ENCODE measurements at regions not wholly inside any gene's neighbourhood (a gene's known extent, or its start where the extent isn't known, plus 50 kb on each side); places are given as distances from the start of the nearest gene placed in this dataset.
"Not testable (repeated sequence)": the region's sequence is repeated elsewhere in the genome, so short reads cannot be mapped to it uniquely, and the experiment has no call there.

DNA sequence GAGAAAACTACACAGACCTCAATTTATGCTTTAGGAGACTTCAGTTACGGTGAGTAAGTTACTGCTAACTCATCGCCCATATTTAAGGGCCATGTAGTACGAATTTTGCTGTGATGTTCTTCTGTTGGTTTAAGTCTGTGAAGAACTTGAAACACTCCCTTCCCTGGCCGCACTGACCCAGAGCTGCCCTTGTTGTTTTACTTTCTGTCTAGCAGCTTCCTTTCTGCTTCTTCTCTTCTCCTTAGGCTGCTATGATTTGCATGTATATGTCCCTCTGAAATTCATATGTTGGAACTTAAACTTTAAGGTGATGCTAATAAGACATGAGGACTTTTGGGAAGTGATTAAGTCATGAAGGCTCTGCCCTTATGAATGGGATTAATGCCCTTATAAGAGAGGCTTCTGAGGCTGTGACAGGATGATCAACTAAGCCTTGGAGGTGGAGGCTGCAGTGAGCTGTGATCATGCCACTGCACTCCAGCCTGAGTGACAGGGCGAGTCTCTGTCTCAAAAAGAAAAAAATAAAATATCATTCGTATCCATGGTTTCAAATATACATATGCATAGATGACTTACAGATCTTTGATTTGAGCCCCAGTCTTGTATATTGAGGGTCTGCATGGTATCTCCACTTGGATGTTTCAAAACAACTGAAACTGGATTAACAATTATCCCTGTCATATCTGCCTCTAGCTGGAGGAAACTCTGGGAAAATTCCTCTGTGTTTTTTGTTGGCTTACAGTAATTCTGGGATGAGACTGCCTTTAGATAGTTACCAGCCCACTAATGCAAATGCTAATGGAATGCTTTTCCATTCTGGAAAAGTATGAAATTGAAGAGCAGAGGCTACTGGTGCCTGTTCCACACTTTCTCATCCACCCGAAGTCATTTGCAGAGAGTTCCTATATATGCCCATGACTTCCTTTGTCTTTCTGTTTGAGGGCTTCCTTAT, 263.4 kb upstream of the ACTBL2 start:
- Histone ChIP-seq H3K4me3 (ENCODE audit: low read depth, low read length) (no peak overlapping the region), H3K36me3 (ENCODE audit: insufficient read depth) (no peaks in the 10 kb centered on the region), H3K27ac (ENCODE audit: low read depth) (no peak overlapping the region), H3K4me1 (ENCODE audit: insufficient read depth) (no peaks in the 10 kb centered on the region)
- WGBS: 80% methylated on average over 7 of the region's 7 CpGs
- DNase-seq (ENCODE audit: extremely low spot score): no peak

DNA sequence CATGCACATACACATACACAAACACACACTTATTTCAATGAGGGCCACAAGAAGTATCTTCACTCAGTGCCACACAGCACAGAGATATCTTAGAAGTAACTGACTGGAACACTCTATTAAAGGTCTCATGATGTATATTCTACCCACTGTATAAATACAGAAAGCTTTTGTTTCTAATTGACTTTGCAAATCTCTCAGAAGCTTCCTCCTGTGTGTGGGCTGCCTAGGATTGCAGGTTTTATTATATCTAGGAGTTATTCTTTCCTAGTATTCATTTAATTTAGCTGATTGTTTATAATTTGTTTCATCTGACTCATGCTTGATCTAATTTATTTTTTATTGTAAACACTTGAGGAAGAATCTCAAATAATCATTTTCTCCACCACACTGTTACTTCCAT, 262.4 kb upstream of the ACTBL2 start:
- Histone ChIP-seq H3K27ac (ENCODE audit: low read depth) (no peak overlapping the region), H3K4me3 (ENCODE audit: low read depth, low read length) (no peak overlapping the region), H3K36me3 (ENCODE audit: insufficient read depth) (no peaks in the 10 kb centered on the region), H3K4me1 (ENCODE audit: insufficient read depth) (no peaks in the 10 kb centered on the region)
- DNase-seq (ENCODE audit: extremely low spot score): no peak

DNA sequence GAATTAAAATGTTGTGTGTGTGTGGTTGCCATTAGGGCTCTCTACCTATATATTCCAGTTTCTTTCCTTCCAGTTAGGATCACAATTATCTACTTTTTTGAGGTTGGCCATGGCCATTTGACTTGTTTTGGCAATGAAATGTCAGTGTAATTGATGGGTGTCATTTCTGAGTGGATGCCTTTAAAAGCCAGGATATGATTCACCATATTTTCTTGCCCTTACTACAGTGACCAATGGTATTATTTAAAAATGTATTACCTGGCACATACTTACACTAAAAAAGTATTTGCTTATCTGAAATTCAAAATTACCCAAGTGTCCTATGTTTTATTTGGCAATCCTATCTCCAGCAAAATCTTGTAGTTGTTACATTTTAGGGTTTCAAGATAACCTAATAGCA, 258.7 kb upstream of the ACTBL2 start:
- DNase-seq (ENCODE audit: extremely low spot score): no peak
- Histone ChIP-seq H3K4me1 (ENCODE audit: insufficient read depth) (no peaks in the 10 kb centered on the region), H3K36me3 (ENCODE audit: insufficient read depth) (no peaks in the 10 kb centered on the region), H3K4me3 (ENCODE audit: low read depth, low read length) (no peak overlapping the region), H3K27ac (ENCODE audit: low read depth) (no peak overlapping the region)

DNA sequence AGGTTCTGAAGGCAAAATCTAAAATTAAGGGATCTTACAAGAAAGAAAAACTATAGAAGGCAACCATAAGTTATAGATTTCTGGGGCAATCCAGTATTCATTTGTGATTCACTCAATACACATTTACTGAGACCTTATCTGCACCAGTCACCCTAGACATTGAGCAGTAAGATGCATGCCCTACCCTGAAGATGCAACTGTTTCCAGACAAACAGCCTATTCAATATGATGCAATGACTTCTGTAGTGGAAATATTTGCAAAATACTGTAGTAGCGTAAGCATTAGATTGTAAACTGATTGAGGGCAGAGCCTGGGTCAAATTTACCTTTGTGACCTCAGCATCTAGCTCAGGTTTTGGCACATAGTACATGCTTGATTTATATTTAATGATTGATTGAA, 256.2 kb upstream of the ACTBL2 start:
- 95% methylated on average over 1 of the region's 1 CpG for WGBS
- no peak overlapping the region for H3K27ac ChIP-seq (ENCODE audit: low read depth)
- H3K4me3 ChIP-seq (ENCODE audit: low read depth, low read length): no peak overlapping the region
- no peaks in the 10 kb centered on the region for H3K4me1 ChIP-seq (ENCODE audit: insufficient read depth)
- no peak for DNase-seq (ENCODE audit: extremely low spot score)
- no peaks in the 10 kb centered on the region for H3K36me3 ChIP-seq (ENCODE audit: insufficient read depth)

DNA sequence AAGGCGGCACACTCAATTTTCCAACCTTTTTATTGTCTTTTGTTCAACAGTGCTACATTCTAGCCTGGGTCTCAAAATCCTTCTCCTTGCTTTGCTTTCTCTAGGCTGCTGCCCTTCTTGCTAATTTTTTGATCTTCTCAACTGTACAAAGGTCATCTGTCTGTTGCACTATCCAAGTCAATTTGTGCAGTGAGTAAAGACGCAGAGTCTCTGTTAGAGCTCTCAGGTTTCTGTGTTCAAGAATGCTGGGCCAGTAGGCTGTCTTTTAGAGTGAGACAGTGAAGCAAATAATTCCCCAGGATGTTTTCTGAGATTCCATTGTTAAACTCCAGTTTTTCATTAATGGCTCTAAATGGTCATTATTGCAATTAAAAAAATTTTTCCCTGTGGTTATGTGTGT, 255.7 kb upstream of the ACTBL2 start:
- H3K4me3 ChIP-seq (ENCODE audit: low read depth, low read length): no peak overlapping the region
- H3K36me3 ChIP-seq (ENCODE audit: insufficient read depth): no peaks in the 10 kb centered on the region
- H3K27ac ChIP-seq (ENCODE audit: low read depth): no peak overlapping the region
- 95% methylated on average over 2 of the region's 2 CpGs for WGBS
- no peak for DNase-seq (ENCODE audit: extremely low spot score)
- no peaks in the 10 kb centered on the region for H3K4me1 ChIP-seq (ENCODE audit: insufficient read depth)

DNA sequence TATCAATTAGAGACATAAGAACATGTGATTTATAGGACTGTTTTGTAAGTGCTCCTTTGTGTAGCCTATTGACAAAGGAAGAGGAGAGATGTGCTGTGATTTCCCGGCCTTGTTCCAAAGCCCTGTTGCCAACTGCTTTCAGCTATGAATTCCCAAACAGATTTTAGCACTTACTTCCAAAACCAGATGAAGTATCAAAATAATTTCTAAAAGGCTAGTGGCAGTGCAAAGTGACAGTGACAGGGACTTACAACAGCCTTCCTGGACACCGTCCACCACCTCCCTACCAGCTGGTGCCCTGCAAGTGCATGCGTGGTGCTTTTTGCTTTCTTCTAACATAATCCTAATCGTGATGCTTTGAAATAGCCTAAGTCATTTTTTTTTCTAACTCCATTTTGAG, 254.1 kb upstream of the ACTBL2 start:
- H3K36me3 ChIP-seq (ENCODE audit: insufficient read depth): no peaks in the 10 kb centered on the region
- no peak overlapping the region for H3K27ac ChIP-seq (ENCODE audit: low read depth)
- no peak for DNase-seq (ENCODE audit: extremely low spot score)
- H3K4me1 ChIP-seq (ENCODE audit: insufficient read depth): no peaks in the 10 kb centered on the region
- no peak overlapping the region for H3K4me3 ChIP-seq (ENCODE audit: low read depth, low read length)
- 87% methylated on average over 4 of the region's 4 CpGs for WGBS

DNA sequence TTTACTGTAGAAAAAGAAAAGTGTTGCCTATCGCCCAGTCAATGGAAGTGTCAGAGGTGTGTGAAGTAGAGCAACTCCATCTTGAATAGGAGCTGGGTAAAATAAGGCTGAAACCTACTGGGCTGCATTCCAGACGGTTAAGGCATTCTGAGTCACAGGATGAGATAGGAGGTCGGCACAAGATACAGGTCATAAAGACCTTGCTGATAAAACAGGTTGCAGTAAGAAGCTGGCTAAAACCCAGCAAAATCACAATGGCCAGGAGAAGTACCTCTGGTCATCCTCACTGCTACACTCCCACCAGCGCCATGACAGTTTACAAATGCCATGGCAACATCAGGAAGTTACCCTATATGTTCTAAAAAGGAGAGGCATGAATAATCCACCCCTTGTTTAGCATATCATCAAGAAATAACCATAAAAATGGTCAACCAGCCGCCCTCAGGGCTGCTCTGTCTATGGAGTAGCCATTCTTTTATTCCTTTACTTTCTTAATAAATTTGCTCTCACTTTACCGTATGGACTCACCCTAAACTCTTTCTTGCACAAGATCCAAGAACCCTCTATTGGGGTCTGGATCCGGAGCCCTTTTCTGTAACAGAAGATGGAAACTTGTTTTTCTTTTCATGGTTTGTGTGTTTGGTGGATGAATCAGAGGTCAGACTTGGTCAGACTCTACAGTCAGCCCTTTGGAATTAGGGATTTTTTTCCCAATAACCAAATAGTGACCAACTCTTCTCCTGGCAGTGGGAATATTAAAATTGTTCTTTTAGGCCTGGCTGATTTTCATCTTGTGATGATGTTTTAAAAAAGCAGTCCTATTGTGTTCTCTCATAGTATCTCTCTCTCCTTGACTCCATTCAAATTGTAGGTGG, 252.9 kb upstream of the ACTBL2 start:
- not testable (repeated sequence) for DNase-seq (ENCODE audit: extremely low spot score); H3K36me3 ChIP-seq (ENCODE audit: insufficient read depth); H3K4me3 ChIP-seq (ENCODE audit: low read depth, low read length); H3K27ac ChIP-seq (ENCODE audit: low read depth); H3K4me1 ChIP-seq (ENCODE audit: insufficient read depth)
- 77% methylated on average over 7 of the region's 7 CpGs for WGBS

DNA sequence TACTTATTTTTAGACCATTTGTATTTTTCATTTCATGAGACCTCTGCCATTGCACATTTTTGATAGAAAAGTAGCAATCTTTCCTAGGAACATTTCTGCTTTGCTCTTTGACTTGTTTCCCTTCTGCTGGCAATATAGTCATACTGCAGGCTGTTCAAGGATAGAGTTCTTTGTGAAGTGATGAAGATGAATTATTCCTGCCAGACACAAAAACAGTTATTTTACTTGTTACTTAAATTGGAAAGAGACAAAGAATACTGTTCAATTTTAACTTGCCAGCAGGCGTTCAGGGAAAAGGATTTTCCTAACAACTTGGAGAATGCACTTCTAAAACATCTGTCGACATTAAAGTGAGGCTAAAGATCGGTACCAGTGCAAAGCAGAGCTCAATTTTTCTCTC, 251.7 kb upstream of the ACTBL2 start:
- no peak for DNase-seq (ENCODE audit: extremely low spot score)

DNA sequence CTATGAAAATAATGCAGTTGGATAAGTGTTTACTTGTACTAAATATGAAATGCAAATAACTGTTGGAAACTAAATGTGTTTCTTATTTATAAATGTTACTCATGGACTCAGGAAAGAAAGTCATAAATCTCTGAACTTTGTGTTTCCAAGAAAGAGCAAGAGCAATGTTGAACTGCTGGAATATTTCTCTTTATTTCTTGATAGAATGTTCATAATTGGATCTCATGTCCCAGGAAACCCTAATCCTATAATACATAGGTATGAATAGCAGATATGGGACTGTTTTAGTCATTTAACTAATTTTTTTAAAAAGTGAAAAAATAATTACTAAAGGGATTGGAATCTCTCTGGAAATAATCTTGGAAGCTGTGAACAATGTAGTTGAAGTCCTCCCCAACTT, 245.0 kb upstream of the ACTBL2 start:
- DNase-seq (ENCODE audit: extremely low spot score): no peak

More for the DNA sequence above, 251.7 kb upstream of the ACTBL2 start:
- Histone ChIP-seq H3K4me3 (ENCODE audit: low read depth, low read length) (no peak overlapping the region), H3K36me3 (ENCODE audit: insufficient read depth) (no peaks in the 10 kb centered on the region), H3K4me1 (ENCODE audit: insufficient read depth) (no peaks in the 10 kb centered on the region), H3K27ac (ENCODE audit: low read depth) (no peak overlapping the region)
- WGBS: 63% methylated on average over 3 of the region's 3 CpGs

DNA sequence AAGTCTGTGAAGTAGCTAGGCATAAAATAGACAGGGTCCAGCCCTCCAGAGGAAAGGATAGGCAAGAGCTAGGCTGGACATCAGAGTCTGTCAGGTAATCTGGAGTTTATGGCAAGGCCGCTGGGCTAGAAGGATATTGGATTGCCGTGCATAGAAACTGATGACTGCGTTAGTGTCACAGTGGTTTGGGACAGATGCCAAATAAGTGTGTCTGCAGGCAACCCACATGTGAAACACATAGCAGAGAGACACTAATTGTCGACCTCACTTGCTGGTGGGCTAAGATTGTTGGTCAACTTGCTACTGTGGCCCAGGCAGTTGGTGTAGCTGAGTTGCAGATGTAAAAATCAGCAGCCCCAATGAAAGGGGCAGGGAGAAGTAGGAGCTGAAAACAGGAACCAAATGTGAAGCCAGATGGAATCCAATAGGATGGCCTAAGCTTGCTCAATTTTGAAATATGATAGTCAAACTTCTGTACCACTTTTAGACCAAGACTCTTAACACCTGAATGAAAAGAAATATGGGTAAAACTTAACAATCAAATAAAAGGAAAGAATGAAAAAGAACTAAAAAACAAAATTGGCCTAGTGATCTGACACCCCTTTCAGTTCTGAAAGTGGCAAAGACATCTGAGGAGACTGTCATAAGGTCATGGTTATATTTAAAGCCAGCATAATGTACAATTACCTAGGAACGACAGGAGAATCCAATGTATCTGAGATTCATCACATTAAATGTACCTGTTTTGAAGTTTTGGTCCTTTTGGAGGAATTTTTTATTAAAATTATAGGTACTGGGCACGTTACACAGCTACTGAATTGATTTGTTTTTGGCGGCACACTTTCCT, 243.3 kb upstream of the ACTBL2 start:
- H3K27ac ChIP-seq (ENCODE audit: low read depth): no peak overlapping the region
- H3K4me1 ChIP-seq (ENCODE audit: insufficient read depth): no peaks in the 10 kb centered on the region
- no peak for DNase-seq (ENCODE audit: extremely low spot score)
- no peaks in the 10 kb centered on the region for H3K36me3 ChIP-seq (ENCODE audit: insufficient read depth)
- 90% methylated on average over 7 of the region's 7 CpGs for WGBS
- H3K4me3 ChIP-seq (ENCODE audit: low read depth, low read length): no peak overlapping the region

More for the DNA sequence above, 245.0 kb upstream of the ACTBL2 start:
- H3K4me1 ChIP-seq (ENCODE audit: insufficient read depth): no peaks in the 10 kb centered on the region
- no peak overlapping the region for H3K27ac ChIP-seq (ENCODE audit: low read depth)
- H3K36me3 ChIP-seq (ENCODE audit: insufficient read depth): no peaks in the 10 kb centered on the region
- no peak overlapping the region for H3K4me3 ChIP-seq (ENCODE audit: low read depth, low read length)

DNA sequence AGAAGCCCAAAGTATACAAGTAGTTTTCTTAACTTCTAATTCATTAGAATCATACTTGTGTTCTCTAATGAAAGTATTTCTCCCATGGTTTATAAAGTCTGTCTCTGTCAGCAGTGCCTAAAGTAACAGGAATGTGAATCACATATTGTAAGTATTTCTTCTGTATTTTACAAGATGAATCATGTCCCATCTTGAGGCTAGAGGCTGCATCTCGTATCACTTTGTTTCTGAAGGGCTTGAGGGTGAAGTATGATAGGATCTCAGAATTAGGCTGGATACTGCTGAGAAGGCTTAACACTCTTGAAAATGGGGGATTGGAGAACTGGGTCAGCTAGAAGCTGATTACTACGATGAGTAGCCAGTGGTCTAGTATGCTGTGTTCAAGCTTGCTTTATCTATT, 242.2 kb upstream of the ACTBL2 start:
- DNase-seq (ENCODE audit: extremely low spot score): no peak
- WGBS: 75% methylated on average over 2 of the region's 2 CpGs
- Histone ChIP-seq H3K4me1 (ENCODE audit: insufficient read depth) (no peaks in the 10 kb centered on the region), H3K27ac (ENCODE audit: low read depth) (no peak overlapping the region), H3K4me3 (ENCODE audit: low read depth, low read length) (no peak overlapping the region), H3K36me3 (ENCODE audit: insufficient read depth) (no peaks in the 10 kb centered on the region)

DNA sequence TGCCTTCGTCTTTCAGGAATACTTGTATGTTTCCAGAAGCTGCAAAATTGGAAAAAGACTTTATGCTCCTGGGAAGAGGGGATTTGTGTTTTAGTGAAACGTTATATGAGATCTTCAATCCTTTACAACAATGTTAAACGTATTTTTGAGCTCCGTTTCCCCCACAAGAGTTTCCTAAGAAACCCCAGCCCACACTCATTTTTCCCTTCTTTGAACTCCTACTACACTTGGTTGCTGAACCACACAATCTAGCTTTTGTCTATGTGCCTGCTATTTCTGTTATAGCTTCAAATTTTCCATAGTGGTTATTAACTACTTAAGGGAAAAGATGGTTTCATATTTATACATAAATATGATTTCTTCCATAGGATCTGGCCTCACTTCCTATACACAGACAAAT, 238.6 kb upstream of the ACTBL2 start:
- Histone ChIP-seq H3K4me1 (ENCODE audit: insufficient read depth) (no peaks in the 10 kb centered on the region), H3K27ac (ENCODE audit: low read depth) (no peak overlapping the region), H3K36me3 (ENCODE audit: insufficient read depth) (no peaks in the 10 kb centered on the region), H3K4me3 (ENCODE audit: low read depth, low read length) (no peak overlapping the region)
- WGBS: 85% methylated on average over 4 of the region's 4 CpGs
- no peak for DNase-seq (ENCODE audit: extremely low spot score)

DNA sequence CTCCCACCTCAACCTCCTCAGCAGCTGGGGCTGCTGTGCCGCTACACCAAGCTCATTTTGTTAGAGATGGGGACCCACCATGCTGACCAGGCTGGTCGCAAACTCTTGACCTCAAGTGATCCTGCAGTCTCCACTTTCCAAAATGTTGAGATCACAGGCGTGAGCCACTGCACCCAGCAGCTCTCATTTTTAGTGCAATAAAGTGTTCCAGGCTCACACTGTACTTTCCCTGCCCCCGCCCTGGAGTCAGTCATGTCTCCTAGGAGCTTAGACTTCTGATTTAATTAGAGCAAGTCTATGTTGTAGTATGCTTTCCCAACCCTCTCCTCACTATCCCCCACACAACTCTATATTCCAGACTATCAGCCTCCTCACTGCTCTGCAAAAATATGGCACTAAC, 238.0 kb upstream of the ACTBL2 start:
- H3K4me1 ChIP-seq (ENCODE audit: insufficient read depth): no peaks in the 10 kb centered on the region
- H3K4me3 ChIP-seq (ENCODE audit: low read depth, low read length): no peak overlapping the region
- 94% methylated on average over 4 of the region's 4 CpGs for WGBS
- H3K27ac ChIP-seq (ENCODE audit: low read depth): no peak overlapping the region
- no peaks in the 10 kb centered on the region for H3K36me3 ChIP-seq (ENCODE audit: insufficient read depth)
- no peak for DNase-seq (ENCODE audit: extremely low spot score)

All from urinary bladder (tissue), 3 donors.